ENCODE measurements at regions not wholly inside any gene's neighbourhood (a gene's known extent, or its start where the extent isn't known, plus 50 kb on each side); places are given as distances from the start of the nearest gene placed in this dataset.

DNA sequence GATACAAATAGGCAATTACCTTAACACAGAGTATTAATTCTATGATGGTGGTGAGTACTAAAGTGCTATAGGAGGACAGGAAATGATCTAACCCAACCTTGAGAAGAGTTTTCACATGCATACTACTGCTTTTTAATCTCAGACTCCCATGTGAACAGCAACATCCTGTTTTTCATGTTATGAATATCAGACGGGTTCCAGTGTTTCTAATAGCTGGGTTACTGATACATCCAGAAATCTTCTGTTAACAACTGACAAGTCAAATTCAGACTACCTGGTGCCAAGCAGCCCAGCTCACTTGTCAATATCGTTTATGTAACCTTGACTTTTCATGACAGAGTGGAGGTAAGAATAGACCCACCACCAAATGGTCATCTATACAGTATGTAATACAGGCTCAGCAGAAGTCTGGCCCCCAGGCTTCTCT lies 220.2 kb upstream of the COL8A1 start:
- Histone ChIP-seq H4K91ac (ENCODE audit: low read length) (no peak overlapping the region), H2BK120ac (ENCODE audit: low read depth, low read length) (no peak overlapping the region), H3K27ac (ENCODE audit: low read length, poor library complexity, severe bottlenecking) (no peak overlapping the region), H3K14ac (ENCODE audit: low read length in 2 of 2) (no peak overlapping the region), H3K9ac (ENCODE audit: low read length) (no peak overlapping the region), H3K4ac (ENCODE audit: low read depth in 1 of 2, low read length in 2 of 2) (peak overlapping the region in 1 of 2 experiments; percentile 17), H3K27me3 (ENCODE audit: control insufficient read depth in 1 of 2, insufficient read depth in 1 of 2, low read length in 2 of 2) (no peaks in the 10 kb centered on the region), H3K23ac (ENCODE audit: low read length in 2 of 2) (no peak overlapping the region), H2BK15ac (ENCODE audit: low read depth, poor library complexity, severe bottlenecking) (no peak overlapping the region), H2AFZ (ENCODE audit: low read depth, low read length) (no peak overlapping the region), H3K4me3 (ENCODE audit: insufficient read depth in 1 of 2, low read depth in 1 of 2, low read length in 2 of 2) (no peak overlapping the region), H3K36me3 (ENCODE audit: control insufficient read depth in 1 of 2, insufficient read depth in 2 of 2, low read depth in 1 of 2, low read length in 2 of 2) (no peaks in the 10 kb centered on the region), H2BK5ac (ENCODE audit: low read depth, low read length, poor library complexity, severe bottlenecking) (no peak overlapping the region), H3K18ac (ENCODE audit: low read depth in 1 of 2, low read length in 2 of 2) (no peak overlapping the region), H2AK5ac (ENCODE audit: low read length, severe bottlenecking) (peak overlapping the region; percentile 1), H3K4me1 (ENCODE audit: control insufficient read depth, insufficient read depth, low read depth, low read length) (peaks cover 4% of the 10 kb centered on the region), H3K4me2 (ENCODE audit: low read length, poor library complexity, severe bottlenecking) (no peak overlapping the region), H3K79me1 (replicated peaks; ENCODE audit: low read length, poor library complexity, severe bottlenecking) (no peaks in the 10 kb centered on the region), H4K8ac (ENCODE audit: low read length) (no peak overlapping the region), H3K9me3 (ENCODE audit: control insufficient read depth, low read length) (no peaks in the 10 kb centered on the region), H2BK12ac (ENCODE audit: low read length in 2 of 2) (no peak overlapping the region)
- no peak for DNase-seq
- WGBS = 88% methylated on average over 2 of the region's 2 CpGs

DNA sequence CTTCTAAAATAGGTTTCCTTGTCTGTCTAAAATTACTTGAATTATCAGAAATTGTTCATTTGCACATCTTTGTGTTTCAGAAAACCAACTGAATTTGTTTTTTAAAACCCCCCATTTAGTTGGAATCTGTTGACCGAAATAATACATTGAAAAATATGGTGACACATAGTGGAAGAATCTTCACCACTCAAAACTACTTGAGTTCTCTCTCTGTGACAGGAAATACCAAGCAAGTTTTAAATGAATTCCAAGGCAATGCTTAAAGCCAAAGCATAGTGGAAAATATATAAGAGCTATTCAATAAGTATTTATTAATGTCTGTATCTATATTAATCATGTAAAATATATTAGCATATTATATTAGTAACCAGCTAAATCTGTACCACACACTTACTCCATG lies 224.9 kb upstream of the COL8A1 start:
- H3K18ac ChIP-seq (ENCODE audit: low read depth in 1 of 2, low read length in 2 of 2) = no peak overlapping the region
- no peak overlapping the region for H3K9ac ChIP-seq (ENCODE audit: low read length)
- no peak overlapping the region for H3K14ac ChIP-seq (ENCODE audit: low read length in 2 of 2)
- H3K4me1 ChIP-seq (ENCODE audit: control insufficient read depth, insufficient read depth, low read depth, low read length) = peaks cover 5% of the 10 kb centered on the region
- H3K4me3 ChIP-seq (ENCODE audit: insufficient read depth in 1 of 2, low read depth in 1 of 2, low read length in 2 of 2) = no peak overlapping the region
- peak; percentile 61 for DNase-seq
- no peak overlapping the region for H3K4me2 ChIP-seq (ENCODE audit: low read length, poor library complexity, severe bottlenecking)
- no peak overlapping the region for H2AK5ac ChIP-seq (ENCODE audit: low read length, severe bottlenecking)
- no peak overlapping the region for H2BK15ac ChIP-seq (ENCODE audit: low read depth, poor library complexity, severe bottlenecking)
- no peaks in the 10 kb centered on the region for H3K36me3 ChIP-seq (ENCODE audit: control insufficient read depth in 1 of 2, insufficient read depth in 2 of 2, low read depth in 1 of 2, low read length in 2 of 2)
- no peaks in the 10 kb centered on the region for H3K9me3 ChIP-seq (ENCODE audit: control insufficient read depth, low read length)
- no peak overlapping the region for H4K8ac ChIP-seq (ENCODE audit: low read length)
- H3K27me3 ChIP-seq (ENCODE audit: control insufficient read depth in 1 of 2, insufficient read depth in 1 of 2, low read length in 2 of 2) = no peaks in the 10 kb centered on the region
- WGBS = no CpG with 5 or more reads among the region's 1 CpG
- no peak overlapping the region for H3K4ac ChIP-seq (ENCODE audit: low read depth in 1 of 2, low read length in 2 of 2)
- peak overlapping the region; percentile 82 for H3K27ac ChIP-seq (ENCODE audit: low read length, poor library complexity, severe bottlenecking)
- no peak overlapping the region for H2AFZ ChIP-seq (ENCODE audit: low read depth, low read length)
- no peak overlapping the region for H2BK5ac ChIP-seq (ENCODE audit: low read depth, low read length, poor library complexity, severe bottlenecking)
- H3K23ac ChIP-seq (ENCODE audit: low read length in 2 of 2) = no peak overlapping the region
- no peak overlapping the region for H2BK120ac ChIP-seq (ENCODE audit: low read depth, low read length)
- H2BK12ac ChIP-seq (ENCODE audit: low read length in 2 of 2) = no peak overlapping the region
- no peak overlapping the region for H4K91ac ChIP-seq (ENCODE audit: low read length)
- H3K79me1 ChIP-seq (replicated peaks; ENCODE audit: low read length, poor library complexity, severe bottlenecking) = no peaks in the 10 kb centered on the region

DNA sequence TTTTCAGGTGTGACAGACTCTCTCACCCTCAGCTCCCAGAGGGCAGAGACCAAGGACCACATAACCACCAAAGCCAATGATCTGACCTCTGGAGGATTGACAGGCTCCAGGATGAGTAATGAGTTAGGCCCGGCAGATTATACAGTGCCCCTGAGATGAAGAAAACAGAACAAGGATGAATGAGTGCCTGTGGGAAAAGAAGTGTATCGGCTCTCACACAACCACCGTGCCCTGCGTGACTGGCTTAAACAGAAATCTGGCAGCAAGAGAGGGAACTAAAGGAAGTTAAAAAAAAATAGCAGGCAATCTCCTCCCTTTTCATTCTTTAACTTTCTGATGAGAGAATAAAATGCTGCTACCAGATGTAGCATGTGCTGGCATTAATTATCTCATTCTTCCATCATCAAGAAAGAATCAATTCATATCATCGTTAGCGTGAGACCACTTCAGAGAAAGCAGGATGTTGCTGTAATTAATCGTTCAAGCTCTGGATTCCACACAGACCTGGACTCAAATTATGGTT lies 227.5 kb upstream of the COL8A1 start:
- H3K4me1 ChIP-seq (ENCODE audit: control insufficient read depth, insufficient read depth, low read depth, low read length) = peaks cover 6% of the 10 kb centered on the region
- peak; percentile 86 for DNase-seq
- peak overlapping the region; percentile 79 for H2BK5ac ChIP-seq (ENCODE audit: low read depth, low read length, poor library complexity, severe bottlenecking)
- peak overlapping the region; percentile 6 for H2BK15ac ChIP-seq (ENCODE audit: low read depth, poor library complexity, severe bottlenecking)
- WGBS = 1% methylated on average over 6 of the region's 7 CpGs
- no peaks in the 10 kb centered on the region for H3K27me3 ChIP-seq (ENCODE audit: control insufficient read depth in 1 of 2, insufficient read depth in 1 of 2, low read length in 2 of 2)
- no peak overlapping the region for H2AFZ ChIP-seq (ENCODE audit: low read depth, low read length)
- peaks cover 3% of the 10 kb centered on the region for H3K9me3 ChIP-seq (ENCODE audit: control insufficient read depth, low read length)
- H2BK120ac ChIP-seq (ENCODE audit: low read depth, low read length) = peak overlapping the region; percentile 19
- no peak overlapping the region for H3K9ac ChIP-seq (ENCODE audit: low read length)
- peak overlapping the region; percentile 6 to 11 for H3K18ac ChIP-seq (ENCODE audit: low read depth in 1 of 2, low read length in 2 of 2)
- H2AK5ac ChIP-seq (ENCODE audit: low read length, severe bottlenecking) = no peak overlapping the region
- H3K79me1 ChIP-seq (replicated peaks; ENCODE audit: low read length, poor library complexity, severe bottlenecking) = no peaks in the 10 kb centered on the region
- H3K36me3 ChIP-seq (ENCODE audit: control insufficient read depth in 1 of 2, insufficient read depth in 2 of 2, low read depth in 1 of 2, low read length in 2 of 2) = no peaks in the 10 kb centered on the region
- peak overlapping the region; percentile 45 to 59 for H2BK12ac ChIP-seq (ENCODE audit: low read length in 2 of 2)
- H4K91ac ChIP-seq (ENCODE audit: low read length) = peak overlapping the region; percentile 90
- peak overlapping the region; percentile 17 to 73 for H3K4ac ChIP-seq (ENCODE audit: low read depth in 1 of 2, low read length in 2 of 2)
- H3K27ac ChIP-seq (ENCODE audit: low read length, poor library complexity, severe bottlenecking) = peak overlapping the region; percentile 83
- H3K14ac ChIP-seq (ENCODE audit: low read length in 2 of 2) = no peak overlapping the region
- H4K8ac ChIP-seq (ENCODE audit: low read length) = no peak overlapping the region
- no peak overlapping the region for H3K23ac ChIP-seq (ENCODE audit: low read length in 2 of 2)
- H3K4me3 ChIP-seq (ENCODE audit: insufficient read depth in 1 of 2, low read depth in 1 of 2, low read length in 2 of 2) = no peak overlapping the region
- no peak overlapping the region for H3K4me2 ChIP-seq (ENCODE audit: low read length, poor library complexity, severe bottlenecking)

DNA sequence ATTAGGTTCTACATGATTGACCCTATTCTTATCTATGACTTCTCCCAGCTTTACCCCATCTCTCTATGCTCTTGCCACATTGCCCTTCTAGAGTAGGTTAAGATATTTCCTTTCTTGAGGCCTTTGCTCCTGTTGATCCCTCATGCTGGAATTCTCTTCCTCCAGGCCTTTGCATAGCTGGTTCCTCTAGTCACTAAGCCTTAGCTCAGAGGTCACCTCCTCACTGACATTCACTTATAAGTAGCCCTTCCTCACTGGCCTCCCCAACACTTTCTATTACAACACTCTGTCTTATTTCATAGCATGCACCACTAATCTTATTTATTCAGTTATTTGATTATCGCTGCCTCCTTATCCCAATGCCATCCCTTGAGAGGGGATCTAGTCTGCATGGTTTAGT lies 228.4 kb upstream of the COL8A1 start:
- WGBS = 100% methylated on average over 1 of the region's 1 CpG
- H4K8ac ChIP-seq (ENCODE audit: low read length) = no peak overlapping the region

More for the DNA sequence above, 228.4 kb upstream of the COL8A1 start:
- Histone ChIP-seq H3K79me1 (replicated peaks; ENCODE audit: low read length, poor library complexity, severe bottlenecking) (no peaks in the 10 kb centered on the region), H2AK5ac (ENCODE audit: low read length, severe bottlenecking) (peak overlapping the region; percentile 87), H3K14ac (ENCODE audit: low read length in 2 of 2) (peak overlapping the region in 1 of 2 experiments; percentile 32), H3K36me3 (ENCODE audit: control insufficient read depth in 1 of 2, insufficient read depth in 2 of 2, low read depth in 1 of 2, low read length in 2 of 2) (no peaks in the 10 kb centered on the region), H3K9me3 (ENCODE audit: control insufficient read depth, low read length) (peaks cover 3% of the 10 kb centered on the region), H3K4me1 (ENCODE audit: control insufficient read depth, insufficient read depth, low read depth, low read length) (peaks cover 6% of the 10 kb centered on the region), H3K4me2 (ENCODE audit: low read length, poor library complexity, severe bottlenecking) (no peak overlapping the region), H2BK12ac (ENCODE audit: low read length in 2 of 2) (peak overlapping the region; percentile 63 to 82), H3K4me3 (ENCODE audit: insufficient read depth in 1 of 2, low read depth in 1 of 2, low read length in 2 of 2) (no peak overlapping the region), H3K4ac (ENCODE audit: low read depth in 1 of 2, low read length in 2 of 2) (no peak overlapping the region), H3K27me3 (ENCODE audit: control insufficient read depth in 1 of 2, insufficient read depth in 1 of 2, low read length in 2 of 2) (no peaks in the 10 kb centered on the region), H3K18ac (ENCODE audit: low read depth in 1 of 2, low read length in 2 of 2) (no peak overlapping the region), H3K27ac (ENCODE audit: low read length, poor library complexity, severe bottlenecking) (peak overlapping the region; percentile 83), H2BK120ac (ENCODE audit: low read depth, low read length) (no peak overlapping the region), H2BK15ac (ENCODE audit: low read depth, poor library complexity, severe bottlenecking) (no peak overlapping the region), H4K91ac (ENCODE audit: low read length) (no peak overlapping the region), H3K23ac (ENCODE audit: low read length in 2 of 2) (no peak overlapping the region), H2AFZ (ENCODE audit: low read depth, low read length) (no peak overlapping the region), H2BK5ac (ENCODE audit: low read depth, low read length, poor library complexity, severe bottlenecking) (peak overlapping the region; percentile 35), H3K9ac (ENCODE audit: low read length) (no peak overlapping the region)
- peak; percentile 54 for DNase-seq
